GM12878 (cell line): ENCODE measurements at regions not wholly inside any gene's neighbourhood (a gene's known extent, or its start where the extent isn't known, plus 50 kb on each side); places are given as distances from the start of the nearest gene placed in this dataset.

Source experiments
- ATAC-seq: fragments of 200-7000 bp; cut with Tn5 transposase; 3 replicates; pipeline ENCODE4 v1.9.1; 2020; ENCODE audit warnings: mild to moderate bottlenecking, moderate library complexity
- BruUV-seq: library from RNA; stranded (reverse); fragments of 400-500 nt; replicated peaks from 2 replicates; lab custom pipeline; 2021; lab: Mats Ljungman, UMichigan
- CTCF ChIA-PET: fragments of 300-600 bp; sonication (Branson Sonifier 250); formaldehyde crosslinking; extraction: SDS; loops from one replicate; lab custom pipeline; 2021; ENCODE audit warnings: inconsistent platforms; lab: Yijun Ruan, JAX
- POLR2A ChIA-PET: fragments of 350-600 bp; formaldehyde crosslinking; extraction: SDS; loops from one replicate; lab custom pipeline; 2021; ENCODE audit warnings: inconsistent platforms; lab: Charles Lee
- RAD21 ChIA-PET: fragments of 300-600 bp; sonication (Branson Sonifier 250); formaldehyde crosslinking; loops from one replicate; lab custom pipeline; 2023; ENCODE audit warnings: antibody characterized with exemption; ENCODE audit not compliant: unreplicated experiment; lab: Charles Lee
- SMC1A ChIA-PET: fragments of 300-600 bp; sonication (Branson Sonifier 250); formaldehyde crosslinking; loops from one replicate; lab custom pipeline; 2023; ENCODE audit not compliant: unreplicated experiment, uncharacterized antibody; lab: Charles Lee
- DNase-seq: peaks from one replicate; pipeline ENCODE4 v3.0.0-alpha.2; 2011; ENCODE audit warnings: low read depth, low spot score
- FAIRE-seq: peaks from 3 replicates; lab custom pipeline; 2011; peaks lifted over from hg19 to GRCh38; lab: Jason Lieb, UNC
- H2AFZ ChIP-seq: 2 replicates; pipeline ENCODE4 v1.6.0; 2011; ENCODE audit warnings: low read depth, low read length, control low read depth; ENCODE audit not compliant: control insufficient read depth
- H3K27ac ChIP-seq: 2 replicates; pipeline ENCODE4 v1.5.1; 2011; ENCODE audit warnings: control low read depth; ENCODE audit not compliant: control insufficient read depth, insufficient read depth
- H3K27me3 ChIP-seq, 2 experiments: replicated peaks in 1 of 2; 2 replicates each; pipeline versions ENCODE4 v1.6.0 to v1.6.1; 2011; ENCODE audit warnings: low read length in 1 of 2; ENCODE audit not compliant: control insufficient read depth in 2 of 2, insufficient read depth in 2 of 2
- H3K36me3 ChIP-seq, 2 experiments: 2 replicates each; pipeline ENCODE4 v1.5.1; 2011; ENCODE audit warnings: low read length in 1 of 2; ENCODE audit not compliant: control insufficient read depth in 2 of 2, insufficient read depth in 2 of 2
- H3K4me1 ChIP-seq: 2 replicates; pipeline ENCODE4 v1.6.1; 2011; ENCODE audit warnings: mild to moderate bottlenecking, low read length, moderate library complexity, mixed read lengths; ENCODE audit not compliant: control insufficient read depth, insufficient read depth
- H3K4me2 ChIP-seq: 2 replicates; pipeline ENCODE4 v1.6.0; 2011; ENCODE audit warnings: control low read depth; ENCODE audit not compliant: control insufficient read depth, insufficient read depth
- H3K4me3 ChIP-seq: fragments of 200-600 bp; sonication (generic); 2 replicates; pipeline ENCODE4 v1.5.1; 2016
- H3K79me2 ChIP-seq: 2 replicates; pipeline ENCODE4 v1.6.0; 2011; ENCODE audit warnings: low read length; ENCODE audit not compliant: control insufficient read depth, insufficient read depth
- H3K9ac ChIP-seq: 2 replicates; pipeline ENCODE4 v1.8.0; 2011; ENCODE audit warnings: low read length, control low read depth, mixed read lengths; ENCODE audit not compliant: control insufficient read depth, insufficient read depth
- H3K9me3 ChIP-seq: replicated peaks from 3 replicates; pipeline ENCODE4 v1.5.1; 2011; ENCODE audit warnings: mild to moderate bottlenecking, low read length; ENCODE audit not compliant: control insufficient read depth, insufficient read depth
- H4K20me1 ChIP-seq: 2 replicates; pipeline ENCODE4 v1.6.0; 2011; ENCODE audit not compliant: control insufficient read depth, insufficient read depth
- ATF7 ChIP-seq: fragments of 450-650 bp; IDR thresholded peaks from 2 replicates; pipeline ENCODE4 v1.6.1; 2016; ENCODE audit warnings: low read depth, mild to moderate bottlenecking
- BRCA1 ChIP-seq: IDR thresholded peaks from 2 replicates; pipeline ENCODE4 v1.6.1; 2011; ENCODE audit warnings: low read depth, low read length, improper control_type of control experiment
- EED ChIP-seq: sonication (generic); IDR thresholded peaks from 2 replicates; pipeline ENCODE4 v1.6.1; 2016; ENCODE audit warnings: antibody characterized with exemption, low read depth
- EGR1 ChIP-seq, 2 experiments: IDR thresholded peaks; 1 replicate in 1 of 2; 2 replicates in 1 of 2; pipeline ENCODE4 v1.6.1; 2011 to 2012; ENCODE audit warnings: low read depth in 2 of 2, low read length in 2 of 2, borderline replicate concordance in 1 of 2, mild to moderate bottlenecking in 1 of 2, moderate library complexity in 1 of 2
- ESRRA ChIP-seq: IDR thresholded peaks from 2 replicates; pipeline ENCODE4 v1.6.1; 2012; ENCODE audit warnings: mild to moderate bottlenecking, low read length, improper control_type of control experiment
- GABPA ChIP-seq: IDR thresholded peaks from 2 replicates; pipeline ENCODE4 v1.6.1; 2014; ENCODE audit warnings: antibody characterized with exemption, low read depth, mild to moderate bottlenecking, inconsistent platforms
- IKZF2 ChIP-seq, 2 experiments: fragments of 450-650 bp; IDR thresholded peaks; 2 replicates each; pipeline ENCODE4 v1.6.1; 2017; ENCODE audit warnings: mild to moderate bottlenecking in 2 of 2, moderate library complexity in 2 of 2
- MXI1 ChIP-seq: fragments of 150-350 bp; IDR thresholded peaks from 2 replicates; pipeline ENCODE4 v1.6.1; 2011; ENCODE audit warnings: low read depth, mild to moderate bottlenecking, inconsistent platforms, low read length, improper control_type of control experiment
- NKRF ChIP-seq: fragments of 450-650 bp; conservative IDR thresholded peaks from 2 replicates; pipeline ENCODE4 v1.6.1; 2017; ENCODE audit warnings: mild to moderate bottlenecking, moderate library complexity
- NRF1 ChIP-seq: conservative IDR thresholded peaks from 2 replicates; pipeline ENCODE4 v1.6.1; 2011; ENCODE audit warnings: mild to moderate bottlenecking, low read depth, low read length, improper control_type of control experiment
- PML ChIP-seq: IDR thresholded peaks from 2 replicates; pipeline ENCODE4 v1.6.1; 2012; ENCODE audit warnings: low read length, inconsistent platforms
- RBBP5 ChIP-seq: fragments of 200-600 bp; sonication (generic); conservative IDR thresholded peaks from 2 replicates; pipeline ENCODE4 v1.6.1; 2016
- SMAD5 ChIP-seq: IDR thresholded peaks from 2 replicates; pipeline ENCODE4 v1.6.1; 2016; ENCODE audit warnings: antibody characterized with exemption, low read depth
- SPI1 ChIP-seq: IDR thresholded peaks from 2 replicates; pipeline ENCODE4 v1.6.1; 2011; ENCODE audit warnings: low read depth, mild to moderate bottlenecking, low read length, moderate library complexity, borderline replicate concordance; ENCODE audit not compliant: insufficient read depth
- SUPT20H ChIP-seq: IDR thresholded peaks from 2 replicates; pipeline ENCODE4 v1.6.1; 2011; ENCODE audit warnings: low read depth, mild to moderate bottlenecking, low read length, moderate library complexity, borderline replicate concordance; ENCODE audit not compliant: control insufficient read depth
- ZNF384 ChIP-seq: IDR thresholded peaks from 2 replicates; pipeline ENCODE4 v1.6.1; 2012; ENCODE audit warnings: low read depth, mild to moderate bottlenecking, low read length, improper control_type of control experiment, borderline replicate concordance
- WGBS: methylation state at CpG from one replicate; pipeline ENCODE4 v1.1.6; 2016; ENCODE audit warnings: low lambda C conversion rate; ENCODE audit not compliant: insufficient replicate concordance, insufficient coverage; ENCODE audit errors: missing lambda C conversion rate; 5-methylcytosine and 5-hydroxymethylcytosine counted together
- in situ Hi-C: fragments of 300-500 bp; cut with MboI; formaldehyde crosslinking; loops from 9 replicates; pipeline ENCODE4 v1.14.3; 2018; ENCODE audit warnings: mixed read lengths
- intact Hi-C: fragments of 100-400 bp; cut with micrococcal nuclease; formaldehyde crosslinking; loops from one replicate; pipeline ENCODE4 v1.14.2; 2022; ENCODE audit not compliant: unreplicated experiment

- intact Hi-C loops, result loop anchor here (10.0 kb wide), 1 partner anchor 1387 kb away; no protein-coding TSS in a partner anchor
Observed at GRCh38 chr3:82137861-82138260, 376.4 kb upstream of the GBE1 start.

More at GRCh38 chr3:82137861-82138260, 376.4 kb upstream of the GBE1 start:
- Histone ChIP-seq H3K27me3 (no peaks in the 10 kb centered on the region), H3K9ac (no peak overlapping the region), H3K4me2 (no peak overlapping the region), H3K27ac (no peak overlapping the region), H3K4me1 (no peaks in the 10 kb centered on the region), H3K9me3 (no peaks in the 10 kb centered on the region; the same call in 2 of the 3 replicates)
- SMC1A ChIA-PET, result no interaction called here
- ATAC-seq, result no peak
- WGBS, result 0% methylated on average over 2 of the region's 2 CpGs
- POLR2A ChIA-PET, result no interaction called here
- RAD21 ChIA-PET, result no interaction called here
- no peak for TF ChIP-seq SUPT20H
- no peak for TF ChIP-seq EED
- no peak for TF ChIP-seq ATF7
- no peak for TF ChIP-seq MXI1
- no peak for TF ChIP-seq SMAD5
- no peak for TF ChIP-seq RBBP5
- TF ChIP-seq NKRF, result no peak
- TF ChIP-seq NRF1, result no peak
- no peak for TF ChIP-seq PML
- TF ChIP-seq IKZF2 (IDR thresholded peaks at IDR 0.05), result no peak
- TF ChIP-seq ZNF384, result no peak
- TF ChIP-seq EGR1 (IDR thresholded peaks at IDR 0.05; ENCODE audit: borderline replicate concordance in 1 of 2, low read depth in 2 of 2, low read length in 2 of 2), result no peak
- TF ChIP-seq SPI1, result no peak
- TF ChIP-seq GABPA, result no peak
- no peak for TF ChIP-seq BRCA1
- TF ChIP-seq ESRRA, result no peak
- TF ChIP-seq, all 136 proteins: peak for 0
- Histone ChIP-seq H3K79me2 (no peaks in the 10 kb centered on the region), H3K36me3 (no peaks in the 10 kb centered on the region), H4K20me1 (no peaks in the 10 kb centered on the region), H3K4me3 (no peak overlapping the region), H2AFZ (no peak overlapping the region)
- FAIRE-seq, result no peak
- DNase-seq, result no peak
- in situ Hi-C loops, result no loop called here
- no TSS peak for BruUV-seq
- CTCF ChIA-PET, result interaction anchor here (2.1 kb wide), 1 partner anchor 648 kb away, joined by 4 read pairs; no protein-coding TSS in a partner anchor
